Hepatic stellate cell (primary cell): ENCODE measurements at regions not wholly inside any gene's neighbourhood (a gene's known extent, or its start where the extent isn't known, plus 50 kb on each side); places are given as distances from the start of the nearest gene placed in this dataset.
A peak's percentile ranks its signal among the peaks of the same experiment; 100 is the strongest.
"Not testable (repeated sequence)": the region's sequence is repeated elsewhere in the genome, so short reads cannot be mapped to it uniquely, and the experiment has no call there.

ENCODE experiments used
- DNase-seq: peaks from one replicate; pipeline ENCODE4 v3.0.0; 2011; ENCODE audit warnings: low spot score

GRCh38 chr18:11458447-11458846 lies 150.9 kb upstream of the SLC35G4 start:
- DNase-seq: no peak

GRCh38 chr18:11457853-11458252 lies 151.5 kb upstream of the SLC35G4 start:
- not testable (repeated sequence) for DNase-seq

GRCh38 chr18:11454040-11454439 lies 155.4 kb upstream of the SLC35G4 start:
- no peak for DNase-seq

GRCh38 chr18:11444169-11444568 lies 165.2 kb upstream of the SLC35G4 start:
- DNase-seq: not testable (repeated sequence)

DNA sequence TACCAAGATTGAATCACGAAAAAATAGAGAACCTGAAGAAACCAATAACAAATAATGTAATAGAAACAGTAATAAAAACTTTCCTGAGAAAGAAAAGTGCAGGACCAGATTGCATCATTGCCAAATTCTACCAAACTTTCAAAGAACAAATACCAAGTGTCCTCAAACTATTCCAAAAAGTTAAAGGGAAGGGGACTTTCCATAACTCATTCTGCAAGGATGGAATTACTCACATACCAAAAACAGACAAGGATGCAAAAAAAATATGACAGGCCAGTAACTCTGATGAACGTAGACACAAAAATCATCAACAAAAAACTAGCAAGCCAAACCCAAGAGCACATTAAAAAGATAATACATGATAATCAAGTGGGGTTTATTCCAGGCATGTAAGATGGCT lies 172.3 kb upstream of the SLC35G4 start:
- no peak for DNase-seq

DNA sequence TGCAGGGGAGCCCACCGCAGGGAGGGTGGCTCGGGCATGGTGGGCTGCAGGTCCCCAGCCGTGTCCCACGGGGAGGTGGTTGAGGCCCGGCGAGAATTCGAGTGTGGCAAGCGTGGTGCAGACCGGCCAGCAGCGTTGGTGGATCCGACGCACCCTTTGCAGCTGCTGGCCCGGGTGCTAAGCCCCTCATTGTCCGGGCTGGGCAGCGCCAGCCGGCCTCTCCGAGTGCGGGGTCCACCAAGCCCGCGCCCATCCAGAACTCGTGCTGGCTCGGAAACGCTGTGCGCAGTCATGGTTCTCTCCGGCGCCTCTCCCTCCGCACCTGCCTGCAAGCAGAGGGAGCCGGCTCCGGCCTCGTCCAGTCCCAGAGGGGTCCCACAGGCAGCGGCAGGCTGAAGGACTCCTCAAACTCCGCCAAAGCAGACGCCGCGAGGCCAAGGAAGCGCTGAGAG lies 177.0 kb upstream of the SLC35G4 start:
- no peak for DNase-seq

DNA sequence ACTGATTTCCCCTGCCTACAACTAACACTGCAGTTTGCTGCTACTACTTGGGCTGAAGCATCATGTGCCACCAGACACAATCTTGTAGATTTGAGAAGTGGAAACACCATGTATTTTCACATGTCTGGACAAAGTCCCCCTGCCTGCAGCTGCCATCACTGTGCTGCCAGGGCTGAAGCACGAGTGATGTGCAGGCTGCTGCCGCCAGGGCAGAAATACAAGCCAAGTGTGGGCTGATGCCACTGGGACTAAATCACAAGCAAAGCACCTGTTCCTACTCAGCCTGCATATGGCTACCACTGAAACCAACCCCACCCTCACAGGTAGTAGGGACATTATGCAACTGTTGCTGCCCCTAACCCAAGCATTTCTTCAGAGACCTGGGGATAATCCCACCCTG lies 179.5 kb upstream of the SLC35G4 start:
- DNase-seq: no peak

DNA sequence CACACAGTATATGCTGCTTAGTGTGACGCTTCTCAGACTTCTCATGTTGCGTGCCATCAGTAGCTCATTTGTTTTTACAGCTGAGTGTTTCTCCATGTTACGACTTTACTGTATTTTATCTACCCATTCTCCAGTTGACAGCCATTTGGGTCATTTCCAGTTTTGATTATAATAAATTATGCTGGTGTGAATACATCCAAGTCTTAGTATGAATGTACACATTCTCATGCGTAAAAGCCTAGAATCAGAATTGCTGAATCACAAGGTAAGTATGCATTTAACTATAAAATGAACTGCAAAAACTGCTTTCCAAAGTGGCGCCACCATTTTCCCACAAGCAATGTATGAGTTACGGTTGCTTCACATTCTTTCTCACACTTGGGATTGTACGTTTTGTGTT lies 184.2 kb upstream of the SLC35G4 start:
- no peak for DNase-seq

- no peak for DNase-seq
Measured at GRCh38 chr18:11419338-11419737, 190.1 kb upstream of the SLC35G4 start.

DNA sequence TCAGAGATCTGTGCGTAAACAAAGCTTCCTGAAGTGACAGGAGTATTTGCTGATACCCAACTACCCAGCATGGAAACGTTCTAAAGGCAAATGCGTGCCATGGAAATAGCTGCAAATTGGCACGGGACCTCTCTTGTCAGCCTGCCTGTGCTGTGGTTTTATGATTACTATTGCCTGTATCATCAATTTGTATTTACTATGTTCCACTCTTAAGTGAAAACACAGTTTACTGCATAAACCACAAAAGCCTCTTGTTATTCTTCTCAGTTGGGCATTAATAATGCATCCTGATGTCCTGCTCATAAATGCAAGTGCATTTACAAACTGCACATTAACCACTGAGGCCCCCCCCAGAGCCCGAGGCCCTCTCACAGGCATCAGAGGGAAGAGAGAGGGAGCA lies 196.6 kb upstream of the SLC35G4 start:
- DNase-seq: no peak

DNA sequence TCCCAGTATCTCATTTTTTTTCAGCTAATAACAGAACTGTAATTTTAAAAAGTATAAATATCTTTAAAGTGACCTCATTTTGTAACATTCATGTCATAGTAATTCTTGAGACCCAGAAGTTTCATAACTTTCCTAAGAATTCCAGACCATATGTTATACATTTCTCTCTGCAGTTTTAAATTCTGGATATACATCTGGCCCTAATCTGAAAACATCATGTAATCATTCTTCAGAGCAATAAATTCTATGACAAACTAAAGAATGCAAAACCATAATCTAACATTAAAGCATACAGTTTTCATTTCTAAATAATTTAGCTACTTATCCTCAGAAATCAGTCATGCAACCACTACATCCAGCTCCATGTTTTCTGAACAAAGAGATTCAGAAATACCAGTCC lies 198.3 kb upstream of the SLC35G4 start:
- DNase-seq: no peak

DNA sequence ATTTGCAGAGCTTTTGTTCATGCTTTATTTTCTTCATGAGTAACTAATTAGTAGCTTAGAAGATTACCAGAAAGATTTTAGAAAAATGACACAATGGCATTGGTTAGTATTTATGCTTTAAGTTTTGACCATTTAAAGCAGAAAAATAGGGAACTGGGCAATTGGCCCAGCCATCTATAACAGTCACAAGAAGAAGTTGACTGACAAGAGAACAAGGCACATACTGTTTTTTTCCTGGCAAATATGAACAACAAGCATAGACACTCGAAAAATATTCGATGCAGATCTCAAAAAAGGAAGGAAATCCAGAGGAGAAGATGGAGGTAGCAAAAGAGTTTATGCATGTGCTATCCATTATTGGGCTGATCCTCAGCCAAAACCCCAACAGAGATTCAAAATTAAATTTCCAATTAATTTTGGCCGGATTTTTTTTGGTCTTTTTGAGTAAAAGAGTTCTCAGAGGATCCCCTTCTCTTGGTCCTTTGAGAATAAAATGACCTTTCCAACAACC lies 200.8 kb upstream of the SLC35G4 start:
- DNase-seq: no peak

DNA sequence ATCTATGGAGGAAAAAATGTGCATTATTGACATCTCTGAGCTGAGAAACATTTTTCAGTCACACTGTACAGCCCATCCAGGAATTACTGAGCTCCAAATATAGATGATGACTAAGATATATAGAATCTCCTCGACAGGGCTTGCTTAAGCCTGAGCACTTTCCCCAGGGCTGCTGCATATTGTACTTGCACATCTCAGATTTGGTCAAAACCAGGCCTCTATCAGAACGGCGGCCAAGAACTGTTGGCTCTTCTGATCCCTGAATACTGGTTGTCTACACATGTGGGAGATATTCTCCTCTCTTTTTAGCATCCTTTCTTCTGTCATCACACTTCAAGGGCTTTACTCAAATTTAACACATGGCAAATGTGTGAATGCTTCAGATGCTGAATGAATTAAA lies 201.5 kb upstream of the SLC35G4 start:
- DNase-seq: no peak

- no peak for DNase-seq
Measured at GRCh38 chr18:11405804-11406203, 203.6 kb upstream of the SLC35G4 start.

- DNase-seq: no peak
Measured at GRCh38 chr18:11400703-11401102, 208.7 kb upstream of the SLC35G4 start.

- DNase-seq: no peak
Measured at GRCh38 chr18:11398625-11399024, 210.8 kb upstream of the SLC35G4 start.

DNA sequence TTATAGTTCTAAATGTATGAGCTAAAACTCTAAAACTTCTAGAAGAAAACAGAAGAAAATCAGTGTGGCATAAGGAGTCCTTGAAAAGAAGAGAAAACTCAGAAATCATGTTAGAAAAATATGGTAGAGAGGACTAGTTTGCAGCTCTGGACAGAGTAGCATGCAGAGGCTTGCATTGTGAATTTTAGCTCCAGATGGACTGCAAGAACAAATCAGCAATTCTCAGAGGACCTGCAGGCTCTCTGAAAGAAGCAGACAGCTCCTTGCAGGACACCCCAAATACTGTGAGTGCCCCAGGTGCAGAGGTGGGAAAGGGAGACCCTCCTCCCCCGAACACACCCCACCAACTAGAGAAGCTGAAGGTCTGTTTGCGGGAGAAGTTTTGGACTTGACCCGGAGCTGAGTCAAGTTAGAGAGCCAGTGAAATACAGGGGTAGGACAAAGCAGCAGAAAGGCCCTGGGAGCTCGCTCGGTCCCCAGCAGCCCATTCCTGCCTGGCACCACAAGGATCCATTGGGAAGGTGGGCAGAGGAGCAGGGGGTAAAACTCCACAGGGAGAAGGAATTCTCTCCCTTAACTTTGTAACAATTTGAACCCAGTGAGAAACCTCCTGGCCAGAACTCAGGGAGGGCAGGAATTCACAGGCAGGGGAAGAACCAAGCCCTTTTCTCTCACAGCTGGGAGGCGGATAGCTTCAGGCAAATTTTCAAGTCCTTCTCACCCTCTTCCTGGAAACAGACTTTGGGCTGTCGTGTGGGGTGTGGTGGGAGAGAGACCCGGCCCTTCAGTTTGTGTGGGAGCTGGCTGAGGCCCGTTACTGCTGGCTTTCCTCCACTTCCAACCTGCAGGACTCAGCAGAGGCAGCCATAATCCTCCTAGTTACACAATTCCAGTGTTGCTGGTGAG lies 216.2 kb upstream of the SLC35G4 start:
- no peak for DNase-seq

GRCh38 chr18:11392292-11392691 lies 217.1 kb upstream of the SLC35G4 start:
- DNase-seq: no peak

GRCh38 chr18:11391661-11392060 lies 217.7 kb upstream of the SLC35G4 start:
- no peak for DNase-seq

DNA sequence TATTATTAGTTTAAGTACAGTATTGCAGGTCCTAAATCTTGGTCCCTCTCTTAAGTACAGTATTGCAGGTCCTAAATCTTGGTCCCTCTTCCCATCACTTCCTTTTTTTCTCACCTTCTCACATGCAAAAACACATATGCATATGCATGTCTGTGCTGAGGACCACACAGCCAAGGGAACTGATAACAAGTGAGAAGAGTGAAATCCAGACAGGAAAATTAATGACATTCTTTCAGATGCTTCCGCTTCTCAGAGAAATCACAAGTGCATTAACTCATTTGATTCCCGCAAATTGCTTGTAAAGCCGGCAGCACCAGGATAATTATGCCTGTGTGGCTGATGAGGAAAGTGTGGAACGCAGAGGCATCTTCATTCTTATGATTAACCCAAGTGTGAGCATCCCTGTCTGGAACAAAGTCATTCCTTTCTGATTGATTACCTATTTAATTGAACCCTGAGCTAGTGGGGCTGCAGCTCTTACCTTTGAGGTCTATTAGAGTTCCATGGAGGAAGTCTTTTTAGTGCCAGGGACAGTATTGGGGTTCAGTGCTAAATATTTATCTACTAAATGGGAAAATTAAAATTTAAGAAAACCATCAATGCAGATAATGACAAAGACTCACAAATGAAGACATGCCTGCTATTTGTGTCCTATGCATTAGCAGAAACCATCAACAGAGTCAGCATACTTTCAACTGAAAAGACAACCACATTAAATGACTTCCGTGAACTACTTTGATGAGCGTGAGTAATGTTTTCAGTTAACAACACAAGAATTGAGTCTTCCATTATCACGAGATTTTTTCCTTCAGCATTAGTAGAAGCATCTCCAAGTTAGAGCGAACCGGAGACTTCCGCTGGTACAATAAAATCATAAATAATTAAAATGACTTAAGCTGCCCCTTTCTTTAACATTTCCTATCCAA lies 220.4 kb upstream of the SLC35G4 start:
- DNase-seq: no peak

- peak; percentile 59 for DNase-seq
Measured at GRCh38 chr18:11387880-11388279, 221.5 kb upstream of the SLC35G4 start.

- DNase-seq: no peak
Measured at GRCh38 chr18:11383381-11383780, 226.0 kb upstream of the SLC35G4 start.

DNA sequence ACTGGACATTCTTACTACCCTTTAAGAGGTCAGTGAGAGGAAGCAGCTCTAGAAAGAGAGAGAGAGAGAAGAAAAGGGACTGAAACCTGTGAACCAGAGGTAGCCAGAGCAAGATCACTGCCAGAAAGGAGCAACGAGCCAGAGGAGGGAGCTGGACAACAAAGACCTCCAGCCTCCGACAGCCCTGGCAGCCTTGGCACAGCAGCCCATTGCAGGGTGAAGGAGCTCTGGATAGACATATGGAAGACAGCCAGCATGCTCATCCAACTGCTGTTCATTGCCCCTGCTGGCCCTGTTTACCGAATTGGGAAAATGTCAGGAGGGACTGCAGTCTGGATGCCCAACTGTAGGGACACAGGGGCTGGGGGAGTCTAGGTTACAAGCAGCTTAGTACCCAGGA lies 228.4 kb upstream of the SLC35G4 start:
- no peak for DNase-seq
